Gastrocnemius medialis (tissue), 4 donors: ENCODE measurements at regions not wholly inside any gene's neighbourhood (a gene's known extent, or its start where the extent isn't known, plus 50 kb on each side); places are given as distances from the start of the nearest gene placed in this dataset.

ENCODE experiments used
- POLR2A ChIP-seq, 2 donors: fragments of 450-650 bp; IDR thresholded peaks; one replicate each; pipeline ENCODE4 v1.6.1; 2017; ENCODE audit warnings: antibody characterized with exemption in 2 of 2, mild to moderate bottlenecking in 2 of 2, moderate library complexity in 2 of 2
- TF ChIP-seq, protein P1 (sequence below), 5 experiments: fragments of 450-650 bp in 3 of 5; fragments of 200-600 bp in 2 of 5; sonication (generic) in 2 of 5; IDR thresholded peaks in 4 of 5; conservative IDR thresholded peaks in 1 of 5; 1 replicate in 4 of 5; 2 replicates in 1 of 5; pipeline ENCODE4 v1.5.1; 2016 to 2019; ENCODE audit warnings: antibody characterized with exemption in 5 of 5, mild to moderate bottlenecking in 3 of 5, moderate library complexity in 3 of 5

DNA sequence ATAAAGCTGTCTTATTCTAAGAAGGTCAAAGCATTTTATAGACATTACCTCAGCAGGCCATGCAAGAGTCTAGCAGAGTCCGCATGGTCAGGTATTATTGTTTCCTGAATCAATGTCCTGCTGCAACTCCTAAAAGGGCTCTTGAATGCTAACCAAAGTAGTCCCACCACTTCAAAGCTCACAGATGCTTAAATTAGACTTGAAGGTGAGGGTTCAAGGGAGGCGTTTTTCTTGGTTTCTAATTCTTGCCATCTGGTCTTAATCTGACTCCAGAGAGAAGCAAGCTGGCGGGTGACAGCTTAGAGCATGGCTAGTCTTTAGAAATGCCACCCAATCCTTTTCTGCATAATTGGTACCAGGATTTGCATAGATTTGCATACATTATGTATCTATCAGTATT lies 226.3 kb downstream of the MREG start:
- TF ChIP-seq, protein P1, sequence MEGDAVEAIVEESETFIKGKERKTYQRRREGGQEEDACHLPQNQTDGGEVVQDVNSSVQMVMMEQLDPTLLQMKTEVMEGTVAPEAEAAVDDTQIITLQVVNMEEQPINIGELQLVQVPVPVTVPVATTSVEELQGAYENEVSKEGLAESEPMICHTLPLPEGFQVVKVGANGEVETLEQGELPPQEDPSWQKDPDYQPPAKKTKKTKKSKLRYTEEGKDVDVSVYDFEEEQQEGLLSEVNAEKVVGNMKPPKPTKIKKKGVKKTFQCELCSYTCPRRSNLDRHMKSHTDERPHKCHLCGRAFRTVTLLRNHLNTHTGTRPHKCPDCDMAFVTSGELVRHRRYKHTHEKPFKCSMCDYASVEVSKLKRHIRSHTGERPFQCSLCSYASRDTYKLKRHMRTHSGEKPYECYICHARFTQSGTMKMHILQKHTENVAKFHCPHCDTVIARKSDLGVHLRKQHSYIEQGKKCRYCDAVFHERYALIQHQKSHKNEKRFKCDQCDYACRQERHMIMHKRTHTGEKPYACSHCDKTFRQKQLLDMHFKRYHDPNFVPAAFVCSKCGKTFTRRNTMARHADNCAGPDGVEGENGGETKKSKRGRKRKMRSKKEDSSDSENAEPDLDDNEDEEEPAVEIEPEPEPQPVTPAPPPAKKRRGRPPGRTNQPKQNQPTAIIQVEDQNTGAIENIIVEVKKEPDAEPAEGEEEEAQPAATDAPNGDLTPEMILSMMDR (IDR thresholded peaks at IDR 0.05 in 4 of 5, conservative IDR thresholded peaks at IDR 0.05 in 1 of 5): no peak
- TF ChIP-seq POLR2A (IDR thresholded peaks at IDR 0.05): no peak
